GM21717 (cell line): ENCODE measurements at regions not wholly inside any gene's neighbourhood (a gene's known extent, or its start where the extent isn't known, plus 50 kb on each side); places are given as distances from the start of the nearest gene placed in this dataset.
"Not testable (repeated sequence)": the region's sequence is repeated elsewhere in the genome, so short reads cannot be mapped to it uniquely, and the experiment has no call there.

Experiments
- ATAC-seq: cut with Tn5 transposase; IDR thresholded peaks from one replicate; pipeline ENCODE4 v1.9.1; 2021; ENCODE audit warnings: mild to moderate bottlenecking, moderate library complexity; ENCODE audit not compliant: unreplicated experiment

- ATAC-seq = no peak
Measured at GRCh38 chr9:108033976-108034964, 544.7 kb upstream of the KLF4 start.

- ATAC-seq = not testable (repeated sequence)
Measured at GRCh38 chr9:108032079-108032478, 542.5 kb upstream of the KLF4 start.

DNA sequence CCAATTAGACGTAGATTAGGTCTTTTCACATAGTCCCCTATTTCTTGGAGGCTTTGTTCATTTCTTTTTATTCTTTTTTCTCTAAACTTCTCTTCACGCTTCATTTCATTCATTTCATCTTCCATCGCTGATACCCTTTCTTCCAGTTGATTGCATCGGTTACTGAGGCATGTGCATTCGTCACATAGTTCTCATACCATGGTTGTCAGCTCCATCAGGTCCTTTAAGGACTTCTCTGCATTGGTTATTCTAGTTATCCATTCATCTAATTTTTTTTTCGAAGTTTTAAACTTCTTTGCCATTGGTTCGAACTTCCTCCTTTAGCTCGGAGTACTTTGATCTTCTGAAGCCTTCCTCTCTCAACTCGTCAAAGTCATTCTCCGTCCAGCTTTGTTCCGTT, 541.7 kb upstream of the KLF4 start:
- not testable (repeated sequence) for ATAC-seq

- not testable (repeated sequence) for ATAC-seq
Measured at GRCh38 chr9:108026718-108027117, 537.1 kb upstream of the KLF4 start.

GRCh38 chr9:108024604-108025003, 535.0 kb upstream of the KLF4 start:
- ATAC-seq = no peak

DNA sequence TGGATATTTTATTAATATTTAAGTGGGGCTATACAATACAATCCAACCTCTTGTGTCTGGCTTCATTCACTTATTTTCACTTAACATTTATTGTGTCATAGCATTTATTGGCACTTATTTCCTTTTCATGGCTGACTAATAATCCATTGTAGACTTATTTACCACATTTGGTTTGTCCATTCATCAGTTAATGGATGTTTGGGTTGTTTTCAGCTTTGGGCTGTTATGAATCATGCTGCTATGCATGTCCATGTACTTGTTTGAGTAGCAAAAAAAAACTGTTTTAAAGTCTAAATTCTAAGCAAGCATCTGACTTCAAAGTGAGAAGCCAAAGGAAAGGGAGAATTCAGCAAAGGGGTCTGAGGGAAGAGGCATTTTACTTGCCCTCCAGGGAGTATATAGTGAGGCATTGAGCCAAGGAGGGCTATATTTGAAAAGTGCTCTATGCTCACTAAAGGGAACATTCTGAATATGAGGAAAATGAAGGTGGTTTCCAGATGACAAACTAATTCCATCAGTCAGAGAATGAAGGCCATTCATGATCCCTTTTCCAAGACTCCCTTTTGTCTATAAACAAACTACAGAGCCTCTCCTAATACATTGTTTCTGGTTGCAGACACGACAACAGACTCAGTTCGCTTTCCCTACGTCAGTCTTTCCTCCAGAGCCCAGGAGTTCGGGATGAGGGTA, 532.8 kb upstream of the KLF4 start:
- no peak for ATAC-seq

- no peak for ATAC-seq
Measured at GRCh38 chr9:108021096-108021710, 531.6 kb upstream of the KLF4 start.

- ATAC-seq = no peak
Measured at GRCh38 chr9:108019821-108020220, 530.3 kb upstream of the KLF4 start.

- no peak for ATAC-seq
Measured at GRCh38 chr9:108017671-108018070, 528.1 kb upstream of the KLF4 start.

GRCh38 chr9:108016446-108016845, 526.9 kb upstream of the KLF4 start:
- no peak for ATAC-seq

GRCh38 chr9:108015690-108016089, 526.1 kb upstream of the KLF4 start:
- no peak for ATAC-seq

- ATAC-seq = no peak
Measured at GRCh38 chr9:108014353-108014752, 524.8 kb upstream of the KLF4 start.

DNA sequence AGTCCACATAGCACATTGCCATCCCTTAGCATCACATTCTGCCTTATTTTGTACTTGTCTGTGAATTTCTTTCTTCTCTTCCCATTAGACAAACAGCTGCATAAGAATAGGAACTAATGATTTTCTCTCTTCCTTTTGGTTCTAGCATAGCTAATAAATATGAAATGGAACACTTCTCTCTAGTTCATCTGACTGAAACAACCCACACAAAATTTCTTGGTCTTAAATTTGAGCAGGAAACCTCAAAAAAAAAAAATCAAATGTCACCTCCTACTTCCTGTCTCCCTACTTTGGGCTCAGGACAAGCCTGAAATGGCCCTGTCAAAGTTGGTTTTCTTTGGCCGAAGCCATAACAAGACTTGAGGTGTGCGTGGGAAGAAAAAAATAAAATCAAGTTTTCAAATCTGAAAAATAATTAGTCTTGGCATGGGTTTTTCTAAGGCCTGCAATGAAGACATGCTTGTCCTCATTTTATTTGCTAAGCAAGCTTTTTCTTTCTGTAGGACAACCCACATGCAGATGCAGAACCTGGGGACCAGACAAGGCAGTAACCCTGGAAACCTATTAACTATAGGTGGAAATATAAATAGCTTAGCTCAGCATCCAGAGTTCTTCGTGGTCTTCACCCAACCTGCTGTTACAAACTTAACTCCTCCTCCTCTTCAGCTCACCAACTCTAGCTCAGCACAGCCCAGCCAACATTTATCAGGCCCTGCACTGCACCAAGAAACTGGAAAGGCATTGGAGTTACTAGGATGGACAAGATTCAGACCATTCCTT, 523.5 kb upstream of the KLF4 start:
- ATAC-seq = no peak

GRCh38 chr9:108012405-108012804, 522.8 kb upstream of the KLF4 start:
- ATAC-seq = no peak

GRCh38 chr9:108003526-108003925, 514.0 kb upstream of the KLF4 start:
- no peak for ATAC-seq

GRCh38 chr9:108002371-108002956, 512.9 kb upstream of the KLF4 start:
- ATAC-seq = no peak

- no peak for ATAC-seq
Measured at GRCh38 chr9:108001237-108001636, 511.7 kb upstream of the KLF4 start.

DNA sequence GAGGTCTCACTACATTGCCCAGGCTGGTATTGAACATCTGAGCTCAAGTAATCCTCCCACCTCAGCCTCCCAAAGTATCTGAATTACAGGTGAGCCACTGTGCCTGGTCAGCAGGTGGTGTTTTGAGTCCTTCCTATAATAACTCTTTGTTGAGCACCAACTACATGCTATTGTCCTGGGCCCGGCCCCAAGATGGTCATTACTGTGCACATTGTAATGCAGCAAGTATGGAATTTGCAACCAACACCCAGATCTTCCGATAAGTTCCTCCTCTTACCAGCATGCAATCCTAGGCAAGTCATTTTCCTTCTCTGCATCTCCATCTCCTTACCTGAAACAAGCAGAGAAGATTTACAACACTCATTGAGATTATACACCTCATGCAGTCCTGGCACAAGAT, 510.3 kb upstream of the KLF4 start:
- no peak for ATAC-seq

- no peak for ATAC-seq
Measured at GRCh38 chr9:107999011-107999410, 509.4 kb upstream of the KLF4 start.

DNA sequence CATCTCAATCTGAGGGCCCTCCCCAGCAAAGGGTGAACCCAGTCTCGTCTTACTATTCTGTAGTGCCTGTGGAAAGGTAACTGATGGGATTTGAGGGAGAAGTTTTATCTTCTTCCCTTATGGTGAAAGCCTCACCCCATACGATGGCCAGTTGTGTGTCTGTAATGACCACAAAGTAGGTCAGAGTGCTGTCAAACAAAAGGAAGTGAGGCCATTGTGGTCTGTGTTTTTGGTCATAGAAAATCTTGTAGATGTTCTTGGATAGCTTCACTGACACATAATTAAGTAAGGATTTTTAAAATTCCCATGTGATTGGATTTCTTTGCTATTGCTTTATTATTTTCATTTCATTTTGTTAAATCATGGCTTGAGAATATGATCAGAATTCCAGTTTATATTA, 505.1 kb upstream of the KLF4 start:
- ATAC-seq = no peak
